Stimulated activated CD8-positive, alpha-beta memory T cell treated with anti-CD3 and anti-CD28 coated beads, Interleukin-2, amount 100 ng/mL, for 48 hours (primary cell): ENCODE measurements at regions not wholly inside any gene's neighbourhood (a gene's known extent, or its start where the extent isn't known, plus 50 kb on each side); places are given as distances from the start of the nearest gene placed in this dataset.
"Not testable (repeated sequence)": the region's sequence is repeated elsewhere in the genome, so short reads cannot be mapped to it uniquely, and the experiment has no call there.

Experiments
- DNase-seq, 2 donors: peaks; one replicate each; pipeline ENCODE4 v3.0.0-alpha.2; 2020; ENCODE audit warnings: low read depth in 2 of 2

DNA sequence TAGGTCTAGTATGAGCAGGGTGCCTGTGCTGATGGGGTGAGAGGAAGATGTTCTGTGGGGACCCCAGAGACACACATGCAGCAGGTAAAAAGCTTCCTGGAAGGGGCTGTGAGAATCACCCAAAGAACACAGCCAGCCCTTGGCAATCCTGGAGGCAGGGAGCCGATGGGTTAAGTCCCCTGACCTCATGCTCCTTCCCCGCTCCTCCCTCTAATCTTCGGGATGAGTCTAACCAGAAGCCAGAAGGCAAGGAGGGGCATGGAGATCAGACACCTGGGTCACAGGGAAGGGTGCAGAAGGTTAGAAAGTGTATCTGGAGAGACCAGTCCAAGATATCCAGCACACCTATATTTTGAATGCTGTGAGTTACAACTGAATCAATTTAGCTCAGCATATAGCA is 274.1 kb upstream of the PAPPA start:
- no peak for DNase-seq

GRCh38 chr9:115880221-115880885 is 273.2 kb upstream of the PAPPA start:
- no peak for DNase-seq

- no peak for DNase-seq
Observed at GRCh38 chr9:115882911-115883310, 270.7 kb upstream of the PAPPA start.

DNA sequence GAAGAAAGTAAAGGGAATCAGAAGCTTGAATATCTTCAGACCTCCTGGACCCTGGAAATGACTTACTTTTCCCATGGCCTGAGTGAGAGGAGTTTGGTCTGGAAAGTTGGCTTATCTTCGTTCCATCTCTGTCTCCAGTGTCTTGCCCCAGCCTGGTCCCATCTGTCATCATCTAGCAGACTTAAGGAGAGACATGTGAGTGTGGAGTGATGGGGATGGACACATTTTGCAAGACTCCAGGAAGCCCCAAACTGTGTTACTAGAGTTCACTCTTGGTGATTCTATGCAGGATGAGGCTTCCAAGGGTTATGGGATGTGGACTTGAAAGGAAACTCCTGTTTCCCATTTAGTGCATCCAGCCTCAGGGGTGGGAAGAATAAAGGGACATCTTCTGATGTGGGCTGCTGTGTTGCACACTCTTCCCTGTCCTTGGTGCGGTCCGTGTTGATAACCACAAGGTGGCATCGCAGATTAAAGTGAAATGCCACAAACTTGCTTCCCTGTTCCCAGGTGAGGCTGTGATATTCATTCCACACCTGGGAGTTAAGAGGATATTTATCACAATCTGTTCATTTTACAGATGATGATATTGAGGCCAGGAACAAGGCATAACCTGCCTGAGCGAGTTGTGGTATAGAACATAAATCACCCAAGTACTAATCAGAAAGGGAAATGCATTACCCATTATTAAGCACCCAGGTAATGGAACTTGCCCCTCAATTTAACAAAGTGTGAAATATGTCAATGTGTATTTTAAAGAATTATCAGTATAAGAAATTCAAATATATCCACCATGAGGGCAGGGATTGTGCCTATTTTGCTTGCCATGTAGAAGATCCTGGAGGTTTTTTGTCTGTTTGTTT is 269.9 kb upstream of the PAPPA start:
- DNase-seq = no peak

- DNase-seq = no peak
Observed at GRCh38 chr9:115884846-115885245, 268.7 kb upstream of the PAPPA start.

DNA sequence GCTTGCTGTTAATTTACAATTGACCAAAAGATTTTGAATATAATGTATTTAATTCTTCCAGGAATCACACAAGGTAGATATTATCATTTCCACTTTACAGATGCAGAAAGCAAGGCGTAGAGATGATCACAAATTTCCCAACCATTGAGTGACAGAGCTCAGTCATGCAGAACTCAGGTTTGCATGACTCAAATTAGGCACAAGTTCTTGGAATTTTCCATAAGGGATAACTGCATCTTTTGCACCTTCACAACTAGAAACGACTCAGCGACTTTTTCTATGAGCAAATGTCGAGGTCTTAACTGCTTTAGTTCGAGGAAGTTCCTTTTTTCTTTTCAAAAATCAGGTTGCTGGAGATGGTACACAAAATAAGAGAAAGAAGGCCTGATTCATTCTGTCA is 265.5 kb upstream of the PAPPA start:
- no peak for DNase-seq

DNA sequence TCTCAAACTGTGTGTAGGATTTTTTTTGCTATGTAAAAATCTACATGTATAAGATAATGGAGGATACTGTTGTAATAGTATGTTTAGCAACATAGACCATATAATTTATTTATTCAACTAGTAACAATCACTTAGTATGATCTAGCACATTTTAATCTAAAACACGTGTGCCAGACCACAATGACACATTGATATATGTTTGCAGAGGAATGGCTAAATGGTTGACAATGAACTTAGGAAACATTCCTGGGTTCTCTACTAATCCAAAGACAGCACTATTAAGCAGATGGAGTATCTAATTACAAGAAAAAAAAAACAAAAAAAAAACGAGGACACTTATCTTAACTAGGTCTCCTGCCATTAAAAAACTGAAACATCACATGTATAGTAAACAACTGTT is 261.7 kb upstream of the PAPPA start:
- DNase-seq = no peak

DNA sequence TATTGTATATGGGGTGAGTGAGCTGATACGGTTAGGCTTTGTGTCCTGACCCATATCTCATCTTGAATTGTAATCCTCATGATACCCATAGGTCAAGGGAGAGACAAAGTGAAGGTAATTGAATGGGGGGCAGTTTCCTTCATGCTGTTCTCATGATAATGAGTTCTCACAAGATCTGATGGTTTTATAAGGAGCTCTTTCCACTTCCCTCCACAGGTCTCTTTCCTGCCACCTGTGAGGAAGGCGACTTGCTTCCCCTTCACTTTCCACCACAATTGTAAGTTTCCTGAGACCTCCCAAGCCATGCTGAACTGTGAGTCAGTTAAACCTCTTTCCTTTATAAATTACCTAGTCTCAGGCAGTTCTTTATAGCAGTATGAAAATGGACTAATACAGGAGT is 255.1 kb upstream of the PAPPA start:
- not testable (repeated sequence) for DNase-seq

DNA sequence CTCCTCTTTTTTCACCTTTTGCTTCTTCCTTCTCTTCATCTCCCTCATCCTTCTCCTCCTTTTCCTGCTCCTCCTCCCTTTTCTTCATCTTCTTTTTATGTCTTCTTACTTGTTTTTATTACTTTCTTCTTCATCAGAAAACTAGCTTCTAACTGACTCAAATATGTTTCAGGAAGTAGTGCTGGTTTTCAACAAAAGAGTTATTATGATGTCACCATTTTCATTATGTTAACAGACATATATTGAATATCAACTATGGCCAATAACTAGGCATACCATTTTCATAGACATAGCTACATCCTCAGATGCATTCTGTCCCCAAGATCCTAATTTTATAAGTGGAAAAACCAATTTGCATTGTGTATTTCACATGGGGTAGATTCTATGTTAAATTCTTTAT is 252.9 kb upstream of the PAPPA start:
- no peak for DNase-seq

GRCh38 chr9:115910959-115911358 is 242.6 kb upstream of the PAPPA start:
- DNase-seq = no peak

- no peak for DNase-seq
Observed at GRCh38 chr9:115912086-115912485, 241.5 kb upstream of the PAPPA start.

DNA sequence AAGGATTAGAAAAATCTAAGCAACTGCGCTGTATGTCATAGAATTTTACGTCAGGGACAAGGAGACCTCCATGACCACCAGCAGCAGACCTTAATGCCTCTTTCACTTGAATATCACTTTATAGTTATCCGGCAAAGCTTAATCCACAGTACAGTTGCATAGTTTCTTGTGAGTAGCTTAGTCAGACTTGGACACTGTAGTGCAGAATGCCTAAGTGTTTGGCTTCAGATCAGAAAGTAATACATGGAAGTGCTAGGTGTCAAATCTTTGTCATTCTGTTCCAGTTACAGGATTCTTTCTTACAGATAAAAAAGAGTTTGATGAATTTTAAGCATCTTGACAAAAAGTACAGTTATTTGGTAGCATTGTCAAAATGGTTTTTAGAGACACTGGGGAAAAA is 239.9 kb upstream of the PAPPA start:
- DNase-seq = no peak

GRCh38 chr9:115914291-115914690 is 239.3 kb upstream of the PAPPA start:
- no peak for DNase-seq

- no peak for DNase-seq
Observed at GRCh38 chr9:115921301-115921700, 232.3 kb upstream of the PAPPA start.

GRCh38 chr9:115922444-115922843 is 231.1 kb upstream of the PAPPA start:
- no peak for DNase-seq

GRCh38 chr9:115923410-115923809 is 230.2 kb upstream of the PAPPA start:
- no peak for DNase-seq

- DNase-seq = no peak
Observed at GRCh38 chr9:115923903-115924668, 229.5 kb upstream of the PAPPA start.

GRCh38 chr9:115924669-115924987 is 229.0 kb upstream of the PAPPA start:
- no peak for DNase-seq

DNA sequence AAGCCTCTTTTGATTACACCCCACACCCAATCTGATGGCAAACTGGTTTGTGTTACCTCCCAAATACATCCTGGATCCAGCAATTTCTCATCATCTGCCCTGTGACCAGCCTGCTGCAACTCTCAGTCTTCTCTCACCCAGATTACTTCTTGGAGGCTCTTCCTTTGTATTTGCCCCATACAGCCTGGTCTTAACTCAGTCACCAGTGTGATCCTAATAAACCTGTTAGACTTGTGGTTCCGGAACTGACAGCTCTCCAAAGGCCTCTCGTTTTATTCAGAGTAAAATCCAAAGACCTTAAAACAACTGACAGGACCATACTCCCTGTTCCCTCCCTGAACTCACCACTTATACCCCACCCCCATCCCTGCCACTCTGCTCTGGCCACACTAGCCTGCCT is 228.2 kb upstream of the PAPPA start:
- no peak for DNase-seq

GRCh38 chr9:115930472-115930871 is 223.1 kb upstream of the PAPPA start:
- no peak for DNase-seq

DNA sequence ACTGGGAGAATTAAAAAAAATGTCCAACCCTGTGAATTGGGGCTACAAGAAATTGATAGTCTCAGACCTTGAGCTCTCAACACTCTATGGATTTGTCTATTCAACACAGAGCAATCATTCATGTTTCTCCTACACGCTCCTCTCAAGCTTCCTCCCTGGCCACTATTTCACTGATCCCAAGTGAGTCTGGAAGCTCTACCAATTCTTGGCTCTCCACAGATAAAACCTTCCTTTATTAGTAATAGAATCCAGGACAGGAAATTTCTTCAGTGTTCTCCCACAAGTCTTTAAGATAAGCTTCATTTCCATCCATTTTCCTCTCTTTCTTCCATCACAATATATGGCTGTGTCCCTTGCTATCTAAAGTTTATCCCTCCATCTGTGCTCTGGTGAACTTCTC is 215.1 kb upstream of the PAPPA start:
- no peak for DNase-seq

- DNase-seq = no peak
Observed at GRCh38 chr9:115939065-115939765, 214.4 kb upstream of the PAPPA start.
